ENCODE measurements at regions not wholly inside any gene's neighbourhood (a gene's known extent, or its start where the extent isn't known, plus 50 kb on each side); places are given as distances from the start of the nearest gene placed in this dataset.
"Not testable (repeated sequence)": the region's sequence is repeated elsewhere in the genome, so short reads cannot be mapped to it uniquely, and the experiment has no call there.

- DNase-seq (ENCODE audit: low spot score) = no peak
Observed at GRCh38 chrX:122913764-122914163, 270.3 kb upstream of the GRIA3 start.

- no peak for DNase-seq (ENCODE audit: low spot score)
Observed at GRCh38 chrX:122914256-122914655, 269.8 kb upstream of the GRIA3 start.

GRCh38 chrX:122934131-122934530, 249.9 kb upstream of the GRIA3 start:
- no peak for DNase-seq (ENCODE audit: low spot score)

- no peak for DNase-seq (ENCODE audit: low spot score)
Observed at GRCh38 chrX:122940199-122940598, 243.9 kb upstream of the GRIA3 start.

- DNase-seq (ENCODE audit: low spot score) = no peak
Observed at GRCh38 chrX:122941806-122942205, 242.3 kb upstream of the GRIA3 start.

GRCh38 chrX:122943918-122944317, 240.2 kb upstream of the GRIA3 start:
- no peak for DNase-seq (ENCODE audit: low spot score)

GRCh38 chrX:122945328-122945727, 238.8 kb upstream of the GRIA3 start:
- no peak for DNase-seq (ENCODE audit: low spot score)

- DNase-seq (ENCODE audit: low spot score) = no peak
Observed at GRCh38 chrX:122972604-122973003, 211.5 kb upstream of the GRIA3 start.

GRCh38 chrX:122982521-122982920, 201.6 kb upstream of the GRIA3 start:
- no peak for DNase-seq (ENCODE audit: low spot score)

GRCh38 chrX:123002844-123003243, 181.2 kb upstream of the GRIA3 start:
- DNase-seq (ENCODE audit: low spot score) = not testable (repeated sequence)

GRCh38 chrX:123013141-123013540, 170.9 kb upstream of the GRIA3 start:
- DNase-seq (ENCODE audit: low spot score) = no peak

- no peak for DNase-seq (ENCODE audit: low spot score)
Observed at GRCh38 chrX:123036401-123036800, 147.7 kb upstream of the GRIA3 start.

- DNase-seq (ENCODE audit: low spot score) = no peak
Observed at GRCh38 chrX:123049071-123049625, 134.9 kb upstream of the GRIA3 start.

GRCh38 chrX:123060986-123061385, 123.1 kb upstream of the GRIA3 start:
- DNase-seq (ENCODE audit: low spot score) = no peak

GRCh38 chrX:123064053-123064452, 120.0 kb upstream of the GRIA3 start:
- DNase-seq (ENCODE audit: low spot score) = no peak

- DNase-seq (ENCODE audit: low spot score) = no peak
Observed at GRCh38 chrX:123072686-123073385, 111.2 kb upstream of the GRIA3 start.

- no peak for DNase-seq (ENCODE audit: low spot score)
Observed at GRCh38 chrX:123075947-123076561, 108.0 kb upstream of the GRIA3 start.

- DNase-seq (ENCODE audit: low spot score) = no peak
Observed at GRCh38 chrX:123077631-123078030, 106.4 kb upstream of the GRIA3 start.

- DNase-seq (ENCODE audit: low spot score) = no peak
Observed at GRCh38 chrX:123080065-123080464, 104.0 kb upstream of the GRIA3 start.

- no peak for DNase-seq (ENCODE audit: low spot score)
Observed at GRCh38 chrX:123081776-123082175, 102.3 kb upstream of the GRIA3 start.

GRCh38 chrX:123083924-123084323, 100.2 kb upstream of the GRIA3 start:
- no peak for DNase-seq (ENCODE audit: low spot score)

- no peak for DNase-seq (ENCODE audit: low spot score)
Observed at GRCh38 chrX:123084797-123085196, 99.3 kb upstream of the GRIA3 start.

- no peak for DNase-seq (ENCODE audit: low spot score)
Observed at GRCh38 chrX:123085311-123085940, 98.7 kb upstream of the GRIA3 start.

Measured in AG08396 (cell line).